Activated T-helper 17 cell treated with anti-CD3 and anti-CD28 coated beads, Interleukin-2, amount 50 U/mL, for 72 hours (primary cell): ENCODE measurements at regions not wholly inside any gene's neighbourhood (a gene's known extent, or its start where the extent isn't known, plus 50 kb on each side); places are given as distances from the start of the nearest gene placed in this dataset.

Experiments
- ATAC-seq: fragments of 150-1000 bp; cut with Tn5 transposase; replicated peaks from 2 replicates; pipeline ENCODE4 v1.10.0; 2021; ENCODE audit warnings: mild to moderate bottlenecking, moderate library complexity
- H3K27ac Mint-ChIP-seq: one replicate; pipeline ENCODE4 v1.8.0; 2022; ENCODE audit warnings: mixed read lengths
- H3K27me3 Mint-ChIP-seq: one replicate; pipeline ENCODE4 v1.8.0; 2022; ENCODE audit warnings: mixed read lengths
- H3K36me3 Mint-ChIP-seq: one replicate; pipeline ENCODE4 v1.8.0; 2022; ENCODE audit warnings: low read depth, mild to moderate bottlenecking, mixed read lengths
- H3K4me1 Mint-ChIP-seq: one replicate; pipeline ENCODE4 v1.8.0; 2022; ENCODE audit warnings: mixed read lengths
- H3K4me3 Mint-ChIP-seq: one replicate; pipeline ENCODE4 v1.8.0; 2022; ENCODE audit warnings: mild to moderate bottlenecking, mixed read lengths
- H3K9me3 Mint-ChIP-seq: one replicate; pipeline ENCODE4 v1.8.0; 2022; ENCODE audit warnings: mixed read lengths

- Mint-ChIP-seq H3K27me3 (no peaks in the 10 kb centered on the region), H3K9me3 (peaks cover 4% of the 10 kb centered on the region), H3K36me3 (no peaks in the 10 kb centered on the region), H3K4me3 (no peak overlapping the region), H3K27ac (no peak overlapping the region), H3K4me1 (no peaks in the 10 kb centered on the region)
- no peak for ATAC-seq
Observed at GRCh38 chr7:91633013-91633441, 247.5 kb downstream of the MTERF1 start.

- H3K9me3 Mint-ChIP-seq: peaks cover 8% of the 10 kb centered on the region
- no peaks in the 10 kb centered on the region for H3K27me3 Mint-ChIP-seq
- ATAC-seq: no peak
- H3K27ac Mint-ChIP-seq: no peak overlapping the region
- H3K4me3 Mint-ChIP-seq: no peak overlapping the region
- H3K36me3 Mint-ChIP-seq: no peaks in the 10 kb centered on the region
- H3K4me1 Mint-ChIP-seq: no peaks in the 10 kb centered on the region
Observed at GRCh38 chr7:91634485-91635177, 245.9 kb downstream of the MTERF1 start.

GRCh38 chr7:91636129-91636724 lies 244.3 kb downstream of the MTERF1 start:
- no peaks in the 10 kb centered on the region for H3K36me3 Mint-ChIP-seq
- no peak overlapping the region for H3K4me3 Mint-ChIP-seq
- no peak overlapping the region for H3K27ac Mint-ChIP-seq
- peaks cover 9% of the 10 kb centered on the region for H3K9me3 Mint-ChIP-seq
- ATAC-seq: no peak
- H3K4me1 Mint-ChIP-seq: no peaks in the 10 kb centered on the region
- no peaks in the 10 kb centered on the region for H3K27me3 Mint-ChIP-seq

- H3K9me3 Mint-ChIP-seq: peaks cover 12% of the 10 kb centered on the region
- no peak overlapping the region for H3K27ac Mint-ChIP-seq
- no peaks in the 10 kb centered on the region for H3K36me3 Mint-ChIP-seq
- no peak for ATAC-seq
- H3K27me3 Mint-ChIP-seq: no peaks in the 10 kb centered on the region
- H3K4me1 Mint-ChIP-seq: no peaks in the 10 kb centered on the region
- H3K4me3 Mint-ChIP-seq: no peak overlapping the region
Observed at GRCh38 chr7:91636728-91637127, 243.8 kb downstream of the MTERF1 start.

GRCh38 chr7:91644256-91644655 lies 236.2 kb downstream of the MTERF1 start:
- Mint-ChIP-seq H3K27ac (no peak overlapping the region), H3K9me3 (peaks cover 18% of the 10 kb centered on the region), H3K36me3 (no peaks in the 10 kb centered on the region), H3K4me3 (no peak overlapping the region), H3K27me3 (no peaks in the 10 kb centered on the region), H3K4me1 (no peaks in the 10 kb centered on the region)
- no peak for ATAC-seq

- no peak for ATAC-seq
- Mint-ChIP-seq H3K4me1 (no peaks in the 10 kb centered on the region), H3K4me3 (no peak overlapping the region), H3K27ac (no peak overlapping the region), H3K27me3 (no peaks in the 10 kb centered on the region), H3K36me3 (no peaks in the 10 kb centered on the region), H3K9me3 (peaks cover 22% of the 10 kb centered on the region)
Observed at GRCh38 chr7:91645542-91645941, 235.0 kb downstream of the MTERF1 start.

- H3K27me3 Mint-ChIP-seq: no peaks in the 10 kb centered on the region
- H3K36me3 Mint-ChIP-seq: no peaks in the 10 kb centered on the region
- no peaks in the 10 kb centered on the region for H3K4me1 Mint-ChIP-seq
- H3K9me3 Mint-ChIP-seq: peaks cover 20% of the 10 kb centered on the region
- H3K4me3 Mint-ChIP-seq: no peak overlapping the region
- H3K27ac Mint-ChIP-seq: no peak overlapping the region
- no peak for ATAC-seq
Observed at GRCh38 chr7:91651986-91652385, 228.5 kb downstream of the MTERF1 start.

GRCh38 chr7:91653286-91653685 lies 227.2 kb downstream of the MTERF1 start:
- Mint-ChIP-seq H3K27me3 (no peaks in the 10 kb centered on the region), H3K4me1 (no peaks in the 10 kb centered on the region), H3K27ac (no peak overlapping the region), H3K4me3 (no peak overlapping the region), H3K36me3 (no peaks in the 10 kb centered on the region), H3K9me3 (peaks cover 17% of the 10 kb centered on the region)
- no peak for ATAC-seq

GRCh38 chr7:91655656-91656055 lies 224.8 kb downstream of the MTERF1 start:
- no peak for ATAC-seq

GRCh38 chr7:91656541-91657482 lies 223.7 kb downstream of the MTERF1 start:
- Mint-ChIP-seq H3K4me3 (no peak overlapping the region), H3K9me3 (peaks cover 10% of the 10 kb centered on the region), H3K4me1 (no peaks in the 10 kb centered on the region), H3K36me3 (no peaks in the 10 kb centered on the region), H3K27ac (no peak overlapping the region), H3K27me3 (no peaks in the 10 kb centered on the region)
- no peak for ATAC-seq

More at GRCh38 chr7:91655656-91656055, 224.8 kb downstream of the MTERF1 start:
- no peaks in the 10 kb centered on the region for H3K27me3 Mint-ChIP-seq
- no peak overlapping the region for H3K27ac Mint-ChIP-seq
- no peaks in the 10 kb centered on the region for H3K4me1 Mint-ChIP-seq
- H3K4me3 Mint-ChIP-seq: no peak overlapping the region
- H3K9me3 Mint-ChIP-seq: peaks cover 15% of the 10 kb centered on the region
- H3K36me3 Mint-ChIP-seq: no peaks in the 10 kb centered on the region

GRCh38 chr7:91657483-91658071 lies 222.9 kb downstream of the MTERF1 start:
- Mint-ChIP-seq H3K27me3 (no peaks in the 10 kb centered on the region), H3K4me3 (no peak overlapping the region), H3K4me1 (no peaks in the 10 kb centered on the region), H3K27ac (no peak overlapping the region), H3K36me3 (no peaks in the 10 kb centered on the region), H3K9me3 (peaks cover 10% of the 10 kb centered on the region)
- no peak for ATAC-seq

GRCh38 chr7:91659096-91659495 lies 221.4 kb downstream of the MTERF1 start:
- Mint-ChIP-seq H3K4me1 (no peaks in the 10 kb centered on the region), H3K4me3 (no peak overlapping the region), H3K27ac (no peak overlapping the region), H3K9me3 (peaks cover 10% of the 10 kb centered on the region), H3K27me3 (no peaks in the 10 kb centered on the region), H3K36me3 (no peaks in the 10 kb centered on the region)
- no peak for ATAC-seq

- ATAC-seq: no peak
- Mint-ChIP-seq H3K9me3 (peaks cover 3% of the 10 kb centered on the region), H3K4me3 (no peak overlapping the region), H3K27ac (no peak overlapping the region), H3K27me3 (no peaks in the 10 kb centered on the region), H3K4me1 (no peaks in the 10 kb centered on the region), H3K36me3 (no peaks in the 10 kb centered on the region)
Observed at GRCh38 chr7:91660734-91661356, 219.7 kb downstream of the MTERF1 start.

GRCh38 chr7:91661727-91662126 lies 218.8 kb downstream of the MTERF1 start:
- Mint-ChIP-seq H3K4me3 (no peak overlapping the region), H3K36me3 (no peaks in the 10 kb centered on the region)
- ATAC-seq: no peak

More at GRCh38 chr7:91661727-91662126, 218.8 kb downstream of the MTERF1 start:
- Mint-ChIP-seq H3K4me1 (no peaks in the 10 kb centered on the region), H3K27me3 (no peaks in the 10 kb centered on the region), H3K27ac (no peak overlapping the region), H3K9me3 (peaks cover 3% of the 10 kb centered on the region)
